GM12865 (cell line): ENCODE measurements at regions not wholly inside any gene's neighbourhood (a gene's known extent, or its start where the extent isn't known, plus 50 kb on each side); places are given as distances from the start of the nearest gene placed in this dataset.
A peak's percentile ranks its signal among the peaks of the same experiment; 100 is the strongest.

Source experiments
- DNase-seq: peaks from one replicate; pipeline ENCODE4 v3.0.0; 2010; ENCODE audit warnings: low read depth
- H3K4me3 ChIP-seq: 2 replicates; pipeline ENCODE4 v1.5.1; 2011; ENCODE audit warnings: mild to moderate bottlenecking, low read depth, low read length, control low read depth
- CTCF ChIP-seq: IDR thresholded peaks from 2 replicates; pipeline ENCODE4 v1.5.1; 2011; ENCODE audit warnings: low read length, control low read depth, low read depth, inconsistent platforms; ENCODE audit not compliant: insufficient read depth; ENCODE audit errors: missing control alignments

DNA sequence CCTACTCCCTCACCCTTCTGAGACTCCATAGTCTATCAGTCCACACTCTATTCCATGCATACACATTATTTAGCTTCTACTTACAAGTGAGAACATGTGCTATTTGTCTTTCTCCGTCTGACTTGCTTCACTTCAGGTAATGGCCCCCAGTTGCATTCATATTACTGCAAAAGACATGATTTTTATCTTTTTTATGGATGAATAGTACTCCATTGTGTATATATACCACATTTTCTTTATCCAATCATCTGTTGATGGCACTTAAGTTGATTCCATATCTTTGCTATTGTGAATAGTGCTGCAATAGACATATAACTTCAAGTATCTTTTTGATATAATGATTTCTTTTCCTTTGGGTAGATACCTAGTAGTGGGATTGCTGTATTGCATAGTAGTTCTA lies 171.8 kb downstream of the DACT1 start:
- DNase-seq, result no peak
- H3K4me3 ChIP-seq, result no peak overlapping the region
- TF ChIP-seq CTCF, result no peak

- H3K4me3 ChIP-seq, result no peak overlapping the region
- TF ChIP-seq CTCF, result no peak
- DNase-seq, result peak; percentile 45
Observed at GRCh38 chr14:58812050-58812910, 174.5 kb downstream of the DACT1 start.

- H3K4me3 ChIP-seq, result no peak overlapping the region
- no peak for TF ChIP-seq CTCF
- no peak for DNase-seq
Observed at GRCh38 chr14:58813745-58814144, 176.0 kb downstream of the DACT1 start.

DNA sequence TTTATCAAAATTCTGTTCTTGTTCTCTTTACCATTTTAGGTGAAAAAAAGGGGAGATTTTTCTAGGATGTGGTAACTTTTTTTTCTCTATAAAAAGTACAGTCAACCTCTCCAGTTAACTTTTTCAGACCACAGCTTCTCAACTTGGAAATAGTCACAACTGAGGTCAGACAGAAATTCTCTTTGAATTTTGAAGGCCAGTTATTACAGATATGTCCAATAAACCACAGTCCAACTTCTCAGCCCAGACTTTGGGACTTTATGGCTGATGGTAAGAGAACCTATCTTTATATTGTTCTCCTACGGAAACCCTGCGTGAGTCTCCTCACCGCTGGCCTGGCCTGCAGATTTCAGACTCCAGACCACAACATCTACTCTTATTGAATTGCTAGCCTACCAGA lies 176.7 kb downstream of the DACT1 start:
- no peak for DNase-seq
- H3K4me3 ChIP-seq, result no peak overlapping the region
- TF ChIP-seq CTCF, result no peak

DNA sequence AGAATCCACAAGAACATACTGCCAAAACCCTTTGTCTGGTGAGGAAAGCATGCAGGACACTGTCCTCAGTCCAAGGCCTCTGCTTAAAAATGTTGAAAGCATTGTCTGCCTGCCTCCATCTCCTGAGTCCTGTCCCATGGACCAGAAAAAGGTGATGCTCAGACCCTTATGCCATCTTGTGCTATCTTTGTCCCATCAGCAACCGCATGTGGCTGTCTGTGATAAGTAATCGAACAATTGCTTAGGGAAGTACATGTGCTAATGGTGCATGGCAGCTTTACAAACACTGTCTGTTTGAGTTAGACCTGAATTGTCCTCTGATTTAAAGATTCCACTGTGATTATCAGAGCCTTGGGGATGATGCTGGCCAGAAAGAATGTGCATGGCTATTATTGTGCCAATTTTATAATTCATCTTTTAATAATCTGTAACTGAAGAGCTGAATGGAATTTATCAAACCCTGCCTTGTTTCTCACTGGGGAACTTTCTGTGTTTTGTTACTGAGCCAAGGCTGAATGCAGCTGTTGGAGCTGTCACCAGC lies 177.5 kb downstream of the DACT1 start:
- no peak for DNase-seq
- no peak for TF ChIP-seq CTCF
- H3K4me3 ChIP-seq, result no peak overlapping the region

DNA sequence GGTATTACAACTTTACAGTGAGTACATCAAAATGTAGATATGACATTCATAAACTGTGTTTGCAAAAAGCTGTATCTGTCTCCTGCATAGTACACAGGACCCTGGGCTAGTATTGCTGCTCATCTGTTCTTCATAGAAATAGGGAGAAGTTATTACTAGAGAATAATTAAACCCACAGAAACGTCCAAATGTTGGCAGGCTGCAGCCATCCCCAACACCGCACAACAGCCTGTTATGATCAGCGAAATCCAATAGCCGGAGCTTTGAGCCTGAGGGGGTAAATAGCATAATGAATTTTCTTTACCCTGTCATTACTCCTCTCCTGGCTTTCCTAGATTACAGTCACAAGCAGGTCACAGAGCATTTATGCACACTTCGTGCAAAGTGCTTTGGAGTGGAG lies 178.0 kb downstream of the DACT1 start:
- no peak for DNase-seq
- H3K4me3 ChIP-seq, result no peak overlapping the region
- no peak for TF ChIP-seq CTCF
